Ishikawa (cell line): ENCODE measurements at regions not wholly inside any gene's neighbourhood (a gene's known extent, or its start where the extent isn't known, plus 50 kb on each side); places are given as distances from the start of the nearest gene placed in this dataset.

ENCODE experiments used
- CEBPB ChIP-seq: IDR thresholded peaks from 2 replicates; pipeline ENCODE4 v1.6.1; 2012
- CREB1 ChIP-seq: IDR thresholded peaks from 2 replicates; pipeline ENCODE4 v1.6.1; 2012; ENCODE audit warnings: low read depth
- EGR1 ChIP-seq: IDR thresholded peaks from 2 replicates; pipeline ENCODE4 v1.6.1; 2012
- EP300 ChIP-seq: IDR thresholded peaks from 2 replicates; pipeline ENCODE4 v1.6.1; 2012; ENCODE audit warnings: borderline replicate concordance
- FOXM1 ChIP-seq: IDR thresholded peaks from 2 replicates; pipeline ENCODE4 v1.6.1; 2012; ENCODE audit warnings: low read depth, borderline replicate concordance
- NFIC ChIP-seq: IDR thresholded peaks from 2 replicates; pipeline ENCODE4 v1.6.1; 2012
- RAD21 ChIP-seq: IDR thresholded peaks from 2 replicates; pipeline ENCODE4 v1.6.1; 2012; ENCODE audit warnings: low read depth
- TAF1 ChIP-seq: IDR thresholded peaks from 2 replicates; pipeline ENCODE4 v1.6.1; 2012; ENCODE audit warnings: low read depth, mild to moderate bottlenecking
- TCF12 ChIP-seq: IDR thresholded peaks from 2 replicates; pipeline ENCODE4 v1.6.1; 2012; ENCODE audit warnings: low read depth
- TEAD4 ChIP-seq: IDR thresholded peaks from 2 replicates; pipeline ENCODE4 v1.6.1; 2012
- YY1 ChIP-seq: IDR thresholded peaks from 2 replicates; pipeline ENCODE4 v1.6.1; 2012; ENCODE audit warnings: low read depth
- ZBTB7A ChIP-seq: IDR thresholded peaks from 2 replicates; pipeline ENCODE4 v1.6.1; 2012; ENCODE audit warnings: low read depth
- TF ChIP-seq, protein P1 (sequence below): IDR thresholded peaks from 2 replicates; pipeline ENCODE4 v1.6.1; 2012
- TF ChIP-seq, protein P2 (sequence below): IDR thresholded peaks from 2 replicates; pipeline ENCODE4 v1.6.1; 2012
- TF ChIP-seq, protein P3 (sequence below): IDR thresholded peaks from 2 replicates; pipeline ENCODE4 v1.6.1; 2012; ENCODE audit warnings: low read depth, mild to moderate bottlenecking

DNA sequence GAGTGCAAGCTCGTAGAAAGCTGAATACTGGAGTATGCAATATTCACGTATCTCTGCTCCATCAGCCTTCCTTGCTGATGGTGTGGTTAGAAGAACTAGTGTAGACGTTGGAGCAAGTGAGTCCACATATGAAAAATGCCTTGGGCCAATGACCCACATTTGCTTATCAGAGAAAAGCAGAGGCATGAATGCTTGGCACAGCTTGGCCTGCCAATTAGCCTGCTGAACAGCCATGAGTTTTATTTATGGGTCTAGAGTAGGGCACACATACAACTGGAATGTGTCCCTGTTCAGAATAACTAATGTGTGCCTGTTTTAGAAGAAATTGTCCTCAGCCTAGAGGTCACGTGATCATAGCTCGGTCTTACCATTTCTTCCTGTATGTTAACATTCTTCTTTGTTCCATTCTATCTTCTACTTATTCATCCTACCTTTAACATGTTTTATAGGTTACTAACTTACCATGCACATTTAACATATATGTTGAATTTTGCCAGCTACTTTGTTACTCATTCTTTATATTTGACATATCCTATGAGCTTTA, 432.7 kb upstream of the AADAT start:
- TF ChIP-seq ZBTB7A, result no peak
- TF ChIP-seq, protein P1, sequence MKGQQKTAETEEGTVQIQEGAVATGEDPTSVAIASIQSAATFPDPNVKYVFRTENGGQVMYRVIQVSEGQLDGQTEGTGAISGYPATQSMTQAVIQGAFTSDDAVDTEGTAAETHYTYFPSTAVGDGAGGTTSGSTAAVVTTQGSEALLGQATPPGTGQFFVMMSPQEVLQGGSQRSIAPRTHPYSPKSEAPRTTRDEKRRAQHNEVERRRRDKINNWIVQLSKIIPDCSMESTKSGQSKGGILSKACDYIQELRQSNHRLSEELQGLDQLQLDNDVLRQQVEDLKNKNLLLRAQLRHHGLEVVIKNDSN, result no peak
- TF ChIP-seq TEAD4, result no peak
- TF ChIP-seq FOXM1, result no peak
- TF ChIP-seq, protein P2, sequence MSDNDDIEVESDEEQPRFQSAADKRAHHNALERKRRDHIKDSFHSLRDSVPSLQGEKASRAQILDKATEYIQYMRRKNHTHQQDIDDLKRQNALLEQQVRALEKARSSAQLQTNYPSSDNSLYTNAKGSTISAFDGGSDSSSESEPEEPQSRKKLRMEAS, result no peak

DNA sequence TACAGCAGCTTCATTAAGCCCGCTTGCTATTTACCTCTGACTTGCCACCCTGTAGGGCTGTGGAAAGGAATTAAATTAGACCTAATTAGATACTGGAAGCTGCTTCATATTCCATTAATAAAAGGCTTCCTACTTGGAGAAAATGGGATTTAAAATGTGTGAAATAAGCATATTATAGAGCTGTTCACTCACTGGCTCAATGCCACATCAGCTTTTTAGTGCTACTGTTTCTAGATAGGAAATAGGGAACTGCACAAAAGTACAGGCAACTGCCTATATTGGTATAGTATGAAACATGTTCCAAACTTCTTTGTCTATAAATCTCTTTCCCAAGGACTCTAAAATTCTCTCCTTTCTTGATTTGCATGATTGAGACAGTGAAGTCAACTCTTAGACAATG, 407.9 kb upstream of the AADAT start:
- TF ChIP-seq CREB1 (no peak), TAF1 (no peak), FOXM1 (no peak), CEBPB (no peak), ZBTB7A (no peak), TEAD4 (no peak), TCF12 (no peak), RAD21 (no peak), EGR1 (no peak), NFIC (no peak), EP300 (no peak), YY1 (no peak)
- TF ChIP-seq, protein P2, result no peak
- TF ChIP-seq, protein P3, sequence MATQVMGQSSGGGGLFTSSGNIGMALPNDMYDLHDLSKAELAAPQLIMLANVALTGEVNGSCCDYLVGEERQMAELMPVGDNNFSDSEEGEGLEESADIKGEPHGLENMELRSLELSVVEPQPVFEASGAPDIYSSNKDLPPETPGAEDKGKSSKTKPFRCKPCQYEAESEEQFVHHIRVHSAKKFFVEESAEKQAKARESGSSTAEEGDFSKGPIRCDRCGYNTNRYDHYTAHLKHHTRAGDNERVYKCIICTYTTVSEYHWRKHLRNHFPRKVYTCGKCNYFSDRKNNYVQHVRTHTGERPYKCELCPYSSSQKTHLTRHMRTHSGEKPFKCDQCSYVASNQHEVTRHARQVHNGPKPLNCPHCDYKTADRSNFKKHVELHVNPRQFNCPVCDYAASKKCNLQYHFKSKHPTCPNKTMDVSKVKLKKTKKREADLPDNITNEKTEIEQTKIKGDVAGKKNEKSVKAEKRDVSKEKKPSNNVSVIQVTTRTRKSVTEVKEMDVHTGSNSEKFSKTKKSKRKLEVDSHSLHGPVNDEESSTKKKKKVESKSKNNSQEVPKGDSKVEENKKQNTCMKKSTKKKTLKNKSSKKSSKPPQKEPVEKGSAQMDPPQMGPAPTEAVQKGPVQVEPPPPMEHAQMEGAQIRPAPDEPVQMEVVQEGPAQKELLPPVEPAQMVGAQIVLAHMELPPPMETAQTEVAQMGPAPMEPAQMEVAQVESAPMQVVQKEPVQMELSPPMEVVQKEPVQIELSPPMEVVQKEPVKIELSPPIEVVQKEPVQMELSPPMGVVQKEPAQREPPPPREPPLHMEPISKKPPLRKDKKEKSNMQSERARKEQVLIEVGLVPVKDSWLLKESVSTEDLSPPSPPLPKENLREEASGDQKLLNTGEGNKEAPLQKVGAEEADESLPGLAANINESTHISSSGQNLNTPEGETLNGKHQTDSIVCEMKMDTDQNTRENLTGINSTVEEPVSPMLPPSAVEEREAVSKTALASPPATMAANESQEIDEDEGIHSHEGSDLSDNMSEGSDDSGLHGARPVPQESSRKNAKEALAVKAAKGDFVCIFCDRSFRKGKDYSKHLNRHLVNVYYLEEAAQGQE, result no peak
- TF ChIP-seq, protein P1, result no peak

DNA sequence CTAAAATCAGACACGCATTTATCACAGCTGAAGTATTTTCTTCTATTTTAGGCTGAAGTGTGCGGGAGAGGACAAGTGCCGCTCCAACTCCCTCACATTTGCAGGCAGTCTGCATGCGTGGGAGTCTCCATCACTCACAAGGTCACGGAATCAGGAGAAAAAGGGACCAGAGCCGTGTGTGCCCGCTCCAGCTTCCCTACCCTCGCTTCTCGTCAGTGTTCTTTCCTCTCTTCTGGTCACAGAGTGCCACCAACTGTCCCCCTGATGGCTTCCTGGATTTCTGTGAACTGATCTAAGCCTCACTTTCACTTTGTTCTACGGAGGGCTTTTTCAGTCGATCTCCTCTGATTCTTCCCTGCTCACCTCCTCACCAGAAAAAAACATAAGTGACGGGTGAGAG, 407.4 kb upstream of the AADAT start:
- TF ChIP-seq ZBTB7A (no peak), EGR1 (no peak), YY1 (no peak), EP300 (no peak), TAF1 (no peak), FOXM1 (no peak), NFIC (no peak), CREB1 (no peak), TEAD4 (no peak), CEBPB (no peak)
- TF ChIP-seq, protein P1, result no peak
- TF ChIP-seq, protein P2, result no peak
- TF ChIP-seq, protein P3, result no peak

DNA sequence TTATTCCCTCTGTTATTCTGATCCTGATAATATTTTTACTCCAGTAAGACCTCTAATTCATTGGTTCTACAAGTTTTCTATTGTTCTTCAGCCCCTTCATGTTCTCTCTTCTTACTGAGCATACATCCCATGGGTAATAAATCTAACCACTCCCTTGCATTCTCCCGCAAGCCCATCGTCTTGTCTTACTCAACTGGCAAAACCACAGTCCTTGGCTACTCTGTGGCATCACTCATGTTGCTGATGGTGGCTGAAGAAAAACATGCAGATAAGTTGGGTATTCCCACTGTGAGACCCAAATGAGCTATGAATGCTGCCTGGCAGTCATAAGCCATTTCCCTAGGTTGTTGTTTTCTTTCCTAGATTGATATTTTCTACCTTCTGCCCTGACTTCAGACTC, 402.2 kb upstream of the AADAT start:
- no peak for TF ChIP-seq CEBPB
- TF ChIP-seq TCF12, result no peak
- no peak for TF ChIP-seq EP300
- no peak for TF ChIP-seq FOXM1
- TF ChIP-seq TEAD4, result no peak
- TF ChIP-seq ZBTB7A, result no peak
- no peak for TF ChIP-seq NFIC
- no peak for TF ChIP-seq RAD21
- TF ChIP-seq TAF1, result no peak
- TF ChIP-seq, protein P3, result no peak
- no peak for TF ChIP-seq EGR1
- TF ChIP-seq, protein P1, result no peak
- TF ChIP-seq, protein P2, result no peak
- TF ChIP-seq YY1, result no peak
- TF ChIP-seq CREB1, result no peak
